ENCODE measurements at regions not wholly inside any gene's neighbourhood (a gene's known extent, or its start where the extent isn't known, plus 50 kb on each side); places are given as distances from the start of the nearest gene placed in this dataset.

- Histone ChIP-seq H3K27me3 (ENCODE audit: insufficient read depth, poor library complexity, severe bottlenecking) (no peaks in the 10 kb centered on the region), H3K4me3 (ENCODE audit: severe bottlenecking) (no peak overlapping the region), H3K4me1 (ENCODE audit: insufficient read depth, poor library complexity, severe bottlenecking) (no peaks in the 10 kb centered on the region), H3K36me3 (ENCODE audit: low read depth) (no peaks in the 10 kb centered on the region), H3K27ac (ENCODE audit: poor library complexity, severe bottlenecking) (no peak overlapping the region), H3K9me3 (ENCODE audit: severe bottlenecking) (no peaks in the 10 kb centered on the region)
- no peak for DNase-seq (ENCODE audit: low spot score)
- no peak for ATAC-seq (ENCODE audit: low read depth)
- TF ChIP-seq CTCF (IDR thresholded peaks at IDR 0.05; ENCODE audit: poor library complexity, severe bottlenecking), result no peak
Observed at GRCh38 chr1:178577882-178578281, 65.0 kb downstream of the TEX35 start.

- Histone ChIP-seq H3K9me3 (ENCODE audit: severe bottlenecking) (no peaks in the 10 kb centered on the region), H3K4me3 (ENCODE audit: severe bottlenecking) (no peak overlapping the region), H3K36me3 (ENCODE audit: low read depth) (no peaks in the 10 kb centered on the region), H3K27me3 (ENCODE audit: insufficient read depth, poor library complexity, severe bottlenecking) (no peaks in the 10 kb centered on the region), H3K4me1 (ENCODE audit: insufficient read depth, poor library complexity, severe bottlenecking) (no peaks in the 10 kb centered on the region), H3K27ac (ENCODE audit: poor library complexity, severe bottlenecking) (no peak overlapping the region)
- no peak for DNase-seq (ENCODE audit: low spot score)
- ATAC-seq (ENCODE audit: low read depth), result no peak
- no peak for TF ChIP-seq CTCF (IDR thresholded peaks at IDR 0.05; ENCODE audit: poor library complexity, severe bottlenecking)
Observed at GRCh38 chr1:178578541-178578940, 65.6 kb downstream of the TEX35 start.

- ATAC-seq (ENCODE audit: low read depth) (no peak), DNase-seq (ENCODE audit: low spot score) (no peak)
- no peaks in the 10 kb centered on the region for H3K9me3 ChIP-seq (ENCODE audit: severe bottlenecking)
- no peak overlapping the region for H3K27ac ChIP-seq (ENCODE audit: poor library complexity, severe bottlenecking)
- no peak overlapping the region for H3K4me3 ChIP-seq (ENCODE audit: severe bottlenecking)
- no peaks in the 10 kb centered on the region for H3K36me3 ChIP-seq (ENCODE audit: low read depth)
- no peak for TF ChIP-seq CTCF (IDR thresholded peaks at IDR 0.05; ENCODE audit: poor library complexity, severe bottlenecking)
- no peaks in the 10 kb centered on the region for H3K27me3 ChIP-seq (ENCODE audit: insufficient read depth, poor library complexity, severe bottlenecking)
- no peaks in the 10 kb centered on the region for H3K4me1 ChIP-seq (ENCODE audit: insufficient read depth, poor library complexity, severe bottlenecking)
Observed at GRCh38 chr1:178579095-178579494, 66.2 kb downstream of the TEX35 start.

- TF ChIP-seq CTCF (IDR thresholded peaks at IDR 0.05; ENCODE audit: poor library complexity, severe bottlenecking), result no peak
- no peaks in the 10 kb centered on the region for H3K4me1 ChIP-seq (ENCODE audit: insufficient read depth, poor library complexity, severe bottlenecking)
- no peak overlapping the region for H3K27ac ChIP-seq (ENCODE audit: poor library complexity, severe bottlenecking)
- no peaks in the 10 kb centered on the region for H3K9me3 ChIP-seq (ENCODE audit: severe bottlenecking)
- H3K27me3 ChIP-seq (ENCODE audit: insufficient read depth, poor library complexity, severe bottlenecking), result no peaks in the 10 kb centered on the region
- DNase-seq (ENCODE audit: low spot score) (no peak), ATAC-seq (ENCODE audit: low read depth) (no peak; the same call in 2 of the 3 replicates)
- H3K4me3 ChIP-seq (ENCODE audit: severe bottlenecking), result no peak overlapping the region
- no peaks in the 10 kb centered on the region for H3K36me3 ChIP-seq (ENCODE audit: low read depth)
Observed at GRCh38 chr1:178579562-178579961, 66.7 kb downstream of the TEX35 start.

- Histone ChIP-seq H3K4me3 (ENCODE audit: severe bottlenecking) (no peak overlapping the region), H3K27me3 (ENCODE audit: insufficient read depth, poor library complexity, severe bottlenecking) (no peaks in the 10 kb centered on the region), H3K36me3 (ENCODE audit: low read depth) (no peaks in the 10 kb centered on the region), H3K27ac (ENCODE audit: poor library complexity, severe bottlenecking) (no peak overlapping the region), H3K4me1 (ENCODE audit: insufficient read depth, poor library complexity, severe bottlenecking) (no peaks in the 10 kb centered on the region), H3K9me3 (ENCODE audit: severe bottlenecking) (no peaks in the 10 kb centered on the region)
- TF ChIP-seq CTCF (IDR thresholded peaks at IDR 0.05; ENCODE audit: poor library complexity, severe bottlenecking), result no peak
- DNase-seq (ENCODE audit: low spot score) (no peak), ATAC-seq (ENCODE audit: low read depth) (no peak)
Observed at GRCh38 chr1:178580096-178580495, 67.2 kb downstream of the TEX35 start.
